KMS-11 (cell line): ENCODE measurements at regions not wholly inside any gene's neighbourhood (a gene's known extent, or its start where the extent isn't known, plus 50 kb on each side); places are given as distances from the start of the nearest gene placed in this dataset.

Experiments used
- H2AFZ ChIP-seq: fragments of 200-600 bp; sonication (generic); 2 replicates; pipeline ENCODE4 v1.6.1; 2016; ENCODE audit warnings: antibody characterized with exemption, mixed run types, low read depth
- H3K27ac ChIP-seq: fragments of 200-600 bp; sonication (generic); 2 replicates; pipeline ENCODE4 v1.6.1; 2016; ENCODE audit warnings: mild to moderate bottlenecking, mixed run types
- H3K27me3 ChIP-seq: fragments of 200-600 bp; sonication (generic); 2 replicates; pipeline ENCODE4 v1.6.1; 2017; ENCODE audit warnings: mild to moderate bottlenecking, low read depth, mixed run types, moderate library complexity; ENCODE audit not compliant: insufficient read depth
- H3K36me3 ChIP-seq: fragments of 200-600 bp; sonication (generic); 2 replicates; pipeline ENCODE4 v1.6.1; 2017; ENCODE audit warnings: mild to moderate bottlenecking, mixed run types; ENCODE audit not compliant: insufficient read depth
- H3K4me1 ChIP-seq: fragments of 200-600 bp; sonication (generic); 2 replicates; pipeline ENCODE4 v1.6.1; 2016; ENCODE audit warnings: mild to moderate bottlenecking, low read depth, mixed run types; ENCODE audit not compliant: poor library complexity, severe bottlenecking
- H3K4me2 ChIP-seq: fragments of 200-600 bp; sonication (generic); 2 replicates; pipeline ENCODE4 v1.7.0; 2016; ENCODE audit warnings: mild to moderate bottlenecking, mixed run types
- H3K4me3 ChIP-seq: fragments of 200-600 bp; sonication (generic); IDR thresholded peaks from 2 replicates; pipeline ENCODE4 v1.6.1; 2017; ENCODE audit warnings: low read depth, low read length, mixed read lengths; ENCODE audit not compliant: insufficient read depth
- H3K79me2 ChIP-seq: fragments of 200-600 bp; sonication (generic); 2 replicates; pipeline ENCODE4 v1.6.1; 2016; ENCODE audit warnings: low read depth, mixed run types; ENCODE audit not compliant: insufficient read depth
- H3K9ac ChIP-seq: fragments of 200-600 bp; sonication (generic); 2 replicates; pipeline ENCODE4 v1.6.1; 2016; ENCODE audit warnings: mild to moderate bottlenecking, mixed run types
- H4K20me1 ChIP-seq: fragments of 200-600 bp; sonication (generic); 2 replicates; pipeline ENCODE4 v1.6.1; 2016; ENCODE audit warnings: mild to moderate bottlenecking, mixed run types; ENCODE audit not compliant: insufficient read depth
- TF ChIP-seq, protein P1 (sequence below): fragments of 200-600 bp; sonication (generic); conservative IDR thresholded peaks from 2 replicates; pipeline ENCODE4 v1.6.1; 2017; ENCODE audit warnings: low read depth, mild to moderate bottlenecking, antibody characterized with exemption, low read length, moderate library complexity, mixed read lengths

DNA sequence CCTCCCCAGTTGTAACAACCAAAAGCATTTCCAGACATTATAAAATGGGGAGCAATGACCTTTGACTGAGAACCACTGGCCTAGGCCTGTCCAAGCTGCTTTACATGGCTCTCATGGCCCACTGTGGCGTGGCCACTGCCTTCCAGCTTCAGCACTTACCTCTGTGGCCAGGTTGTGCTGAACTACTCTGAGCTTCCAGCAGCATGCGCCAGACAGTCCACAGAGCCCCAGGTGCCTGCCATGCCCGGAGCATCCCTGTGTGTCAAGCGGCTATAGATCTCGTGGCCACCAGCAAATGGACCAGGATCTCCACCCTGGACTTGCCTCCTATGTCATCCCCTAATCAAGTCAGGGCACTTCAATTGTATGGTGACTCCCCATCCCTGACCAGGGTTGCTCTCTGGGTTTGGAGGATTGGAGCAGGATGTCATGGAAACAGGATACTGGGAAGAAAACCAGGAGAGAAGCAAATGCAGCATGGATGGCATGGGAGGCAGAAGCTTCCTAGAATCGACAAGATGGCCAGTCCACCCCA, 199.7 kb downstream of the UACA start:
- Histone ChIP-seq H2AFZ (no peak overlapping the region), H3K4me1 (no peaks in the 10 kb centered on the region), H3K9ac (no peak overlapping the region), H3K27me3 (no peaks in the 10 kb centered on the region), H3K4me2 (no peak overlapping the region), H3K27ac (no peak overlapping the region), H3K4me3 (no peak overlapping the region), H3K36me3 (no peaks in the 10 kb centered on the region), H3K79me2 (no peaks in the 10 kb centered on the region), H4K20me1 (no peaks in the 10 kb centered on the region)
- TF ChIP-seq, protein P1, sequence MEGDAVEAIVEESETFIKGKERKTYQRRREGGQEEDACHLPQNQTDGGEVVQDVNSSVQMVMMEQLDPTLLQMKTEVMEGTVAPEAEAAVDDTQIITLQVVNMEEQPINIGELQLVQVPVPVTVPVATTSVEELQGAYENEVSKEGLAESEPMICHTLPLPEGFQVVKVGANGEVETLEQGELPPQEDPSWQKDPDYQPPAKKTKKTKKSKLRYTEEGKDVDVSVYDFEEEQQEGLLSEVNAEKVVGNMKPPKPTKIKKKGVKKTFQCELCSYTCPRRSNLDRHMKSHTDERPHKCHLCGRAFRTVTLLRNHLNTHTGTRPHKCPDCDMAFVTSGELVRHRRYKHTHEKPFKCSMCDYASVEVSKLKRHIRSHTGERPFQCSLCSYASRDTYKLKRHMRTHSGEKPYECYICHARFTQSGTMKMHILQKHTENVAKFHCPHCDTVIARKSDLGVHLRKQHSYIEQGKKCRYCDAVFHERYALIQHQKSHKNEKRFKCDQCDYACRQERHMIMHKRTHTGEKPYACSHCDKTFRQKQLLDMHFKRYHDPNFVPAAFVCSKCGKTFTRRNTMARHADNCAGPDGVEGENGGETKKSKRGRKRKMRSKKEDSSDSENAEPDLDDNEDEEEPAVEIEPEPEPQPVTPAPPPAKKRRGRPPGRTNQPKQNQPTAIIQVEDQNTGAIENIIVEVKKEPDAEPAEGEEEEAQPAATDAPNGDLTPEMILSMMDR = no peak

DNA sequence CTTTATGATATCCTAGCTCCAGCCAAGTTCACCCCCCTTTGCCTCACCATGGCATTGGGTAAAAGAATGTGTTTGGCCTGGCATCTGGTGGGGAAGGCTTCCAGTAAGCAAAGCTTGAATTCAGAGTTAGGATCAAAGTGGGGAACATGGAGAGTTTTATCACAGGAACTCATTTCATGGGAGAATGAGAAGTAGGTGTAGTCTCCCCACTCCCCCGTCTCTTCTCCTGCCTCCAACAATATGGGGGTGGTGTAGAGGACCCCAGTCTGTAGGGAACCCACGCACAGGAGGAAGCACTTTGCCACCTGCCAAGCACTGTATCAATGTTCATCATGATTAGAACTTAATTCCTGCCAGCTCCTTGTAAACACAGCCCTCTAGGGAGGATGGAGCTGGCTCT, 200.5 kb downstream of the UACA start:
- Histone ChIP-seq H3K27me3 (no peaks in the 10 kb centered on the region), H2AFZ (no peak overlapping the region), H3K36me3 (no peaks in the 10 kb centered on the region), H4K20me1 (no peaks in the 10 kb centered on the region), H3K4me1 (no peaks in the 10 kb centered on the region), H3K4me3 (no peak overlapping the region), H3K79me2 (no peaks in the 10 kb centered on the region), H3K9ac (no peak overlapping the region), H3K27ac (no peak overlapping the region), H3K4me2 (no peak overlapping the region)
- TF ChIP-seq, protein P1 = no peak

DNA sequence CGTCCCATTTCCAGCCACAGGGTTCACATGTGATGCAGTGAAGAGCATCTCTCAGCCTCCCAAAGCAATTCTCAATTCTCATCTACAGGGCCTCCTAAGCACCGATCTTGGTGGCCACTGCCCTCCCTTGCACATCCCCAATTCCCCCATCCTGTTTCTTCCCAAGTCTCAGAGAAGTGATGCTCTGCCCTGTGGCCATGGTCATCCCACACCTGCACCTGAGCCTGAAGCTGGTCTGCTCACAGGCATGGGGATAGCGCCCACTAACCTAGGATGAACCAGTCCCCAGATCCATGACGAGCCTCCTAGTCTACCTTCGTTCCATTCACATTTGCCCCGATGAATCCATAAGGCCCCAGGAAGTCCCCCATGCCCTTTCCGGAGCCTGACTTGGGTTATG, 201.5 kb downstream of the UACA start:
- no peaks in the 10 kb centered on the region for H4K20me1 ChIP-seq
- H3K36me3 ChIP-seq = no peaks in the 10 kb centered on the region
- H3K79me2 ChIP-seq = no peaks in the 10 kb centered on the region
- TF ChIP-seq, protein P1 = no peak
- H3K4me3 ChIP-seq = no peak overlapping the region
- no peaks in the 10 kb centered on the region for H3K27me3 ChIP-seq
- H3K4me1 ChIP-seq = no peaks in the 10 kb centered on the region
- no peak overlapping the region for H3K9ac ChIP-seq
- H3K4me2 ChIP-seq = no peak overlapping the region
- no peak overlapping the region for H3K27ac ChIP-seq
- no peak overlapping the region for H2AFZ ChIP-seq

GRCh38 chr15:70560617-70561328, 202.6 kb downstream of the UACA start:
- Histone ChIP-seq H3K27me3 (no peaks in the 10 kb centered on the region), H3K27ac (no peak overlapping the region)
- TF ChIP-seq, protein P1 = no peak

More at GRCh38 chr15:70560617-70561328, 202.6 kb downstream of the UACA start:
- H4K20me1 ChIP-seq = no peaks in the 10 kb centered on the region
- no peaks in the 10 kb centered on the region for H3K36me3 ChIP-seq
- no peak overlapping the region for H2AFZ ChIP-seq
- no peak overlapping the region for H3K9ac ChIP-seq
- H3K4me3 ChIP-seq = no peak overlapping the region
- no peak overlapping the region for H3K4me2 ChIP-seq
- H3K4me1 ChIP-seq = no peaks in the 10 kb centered on the region
- no peaks in the 10 kb centered on the region for H3K79me2 ChIP-seq
